GM12878 (cell line): ENCODE measurements at regions not wholly inside any gene's neighbourhood (a gene's known extent, or its start where the extent isn't known, plus 50 kb on each side); places are given as distances from the start of the nearest gene placed in this dataset.

Experiments used
- ATAC-seq: fragments of 200-7000 bp; cut with Tn5 transposase; 3 replicates; pipeline ENCODE4 v1.9.1; 2020; ENCODE audit warnings: mild to moderate bottlenecking, moderate library complexity
- BruUV-seq: library from RNA; stranded (reverse); fragments of 400-500 nt; replicated peaks from 2 replicates; lab custom pipeline; 2021; lab: Mats Ljungman, UMichigan
- CTCF ChIA-PET: fragments of 300-600 bp; sonication (Branson Sonifier 250); formaldehyde crosslinking; extraction: SDS; loops from one replicate; lab custom pipeline; 2021; ENCODE audit warnings: inconsistent platforms; lab: Yijun Ruan, JAX
- POLR2A ChIA-PET: fragments of 350-600 bp; formaldehyde crosslinking; extraction: SDS; loops from one replicate; lab custom pipeline; 2021; ENCODE audit warnings: inconsistent platforms; lab: Charles Lee
- RAD21 ChIA-PET: fragments of 300-600 bp; sonication (Branson Sonifier 250); formaldehyde crosslinking; loops from one replicate; lab custom pipeline; 2023; ENCODE audit warnings: antibody characterized with exemption; ENCODE audit not compliant: unreplicated experiment; lab: Charles Lee
- SMC1A ChIA-PET: fragments of 300-600 bp; sonication (Branson Sonifier 250); formaldehyde crosslinking; loops from one replicate; lab custom pipeline; 2023; ENCODE audit not compliant: unreplicated experiment, uncharacterized antibody; lab: Charles Lee
- DNase-seq: peaks from one replicate; pipeline ENCODE4 v3.0.0-alpha.2; 2011; ENCODE audit warnings: low read depth, low spot score
- FAIRE-seq: peaks from 3 replicates; lab custom pipeline; 2011; peaks lifted over from hg19 to GRCh38; lab: Jason Lieb, UNC
- H2AFZ ChIP-seq: 2 replicates; pipeline ENCODE4 v1.6.0; 2011; ENCODE audit warnings: low read depth, low read length, control low read depth; ENCODE audit not compliant: control insufficient read depth
- H3K27ac ChIP-seq: 2 replicates; pipeline ENCODE4 v1.5.1; 2011; ENCODE audit warnings: control low read depth; ENCODE audit not compliant: control insufficient read depth, insufficient read depth
- H3K27me3 ChIP-seq, 2 experiments: replicated peaks in 1 of 2; 2 replicates each; pipeline versions ENCODE4 v1.6.0 to v1.6.1; 2011; ENCODE audit warnings: low read length in 1 of 2; ENCODE audit not compliant: control insufficient read depth in 2 of 2, insufficient read depth in 2 of 2
- H3K36me3 ChIP-seq, 2 experiments: 2 replicates each; pipeline ENCODE4 v1.5.1; 2011; ENCODE audit warnings: low read length in 1 of 2; ENCODE audit not compliant: control insufficient read depth in 2 of 2, insufficient read depth in 2 of 2
- H3K4me1 ChIP-seq: 2 replicates; pipeline ENCODE4 v1.6.1; 2011; ENCODE audit warnings: mild to moderate bottlenecking, low read length, moderate library complexity, mixed read lengths; ENCODE audit not compliant: control insufficient read depth, insufficient read depth
- H3K4me2 ChIP-seq: 2 replicates; pipeline ENCODE4 v1.6.0; 2011; ENCODE audit warnings: control low read depth; ENCODE audit not compliant: control insufficient read depth, insufficient read depth
- H3K4me3 ChIP-seq: fragments of 200-600 bp; sonication (generic); 2 replicates; pipeline ENCODE4 v1.5.1; 2016
- H3K79me2 ChIP-seq: 2 replicates; pipeline ENCODE4 v1.6.0; 2011; ENCODE audit warnings: low read length; ENCODE audit not compliant: control insufficient read depth, insufficient read depth
- H3K9ac ChIP-seq: 2 replicates; pipeline ENCODE4 v1.8.0; 2011; ENCODE audit warnings: low read length, control low read depth, mixed read lengths; ENCODE audit not compliant: control insufficient read depth, insufficient read depth
- H3K9me3 ChIP-seq: replicated peaks from 3 replicates; pipeline ENCODE4 v1.5.1; 2011; ENCODE audit warnings: mild to moderate bottlenecking, low read length; ENCODE audit not compliant: control insufficient read depth, insufficient read depth
- H4K20me1 ChIP-seq: 2 replicates; pipeline ENCODE4 v1.6.0; 2011; ENCODE audit not compliant: control insufficient read depth, insufficient read depth
- BCL11A ChIP-seq: IDR thresholded peaks from 2 replicates; pipeline ENCODE4 v1.6.1; 2011; ENCODE audit warnings: low read depth, low read length
- BMI1 ChIP-seq: fragments of 450-650 bp; IDR thresholded peaks from 2 replicates; pipeline ENCODE4 v1.6.1; 2016; ENCODE audit warnings: mild to moderate bottlenecking, moderate library complexity, borderline replicate concordance
- E2F8 ChIP-seq: fragments of 450-650 bp; IDR thresholded peaks from 2 replicates; pipeline ENCODE4 v1.6.1; 2018; ENCODE audit warnings: mild to moderate bottlenecking, low read depth, moderate library complexity; ENCODE audit not compliant: partially characterized antibody
- ESRRA ChIP-seq: IDR thresholded peaks from 2 replicates; pipeline ENCODE4 v1.6.1; 2012; ENCODE audit warnings: mild to moderate bottlenecking, low read length, improper control_type of control experiment
- POLR2AphosphoS2 ChIP-seq: IDR thresholded peaks from 2 replicates; pipeline ENCODE4 v1.6.1; 2011; ENCODE audit warnings: low read depth, mild to moderate bottlenecking, low read length, improper control_type of control experiment, moderate library complexity
- RAD51 ChIP-seq: fragments of 450-650 bp; IDR thresholded peaks from 2 replicates; pipeline ENCODE4 v1.6.1; 2016; ENCODE audit warnings: moderate library complexity, mild to moderate bottlenecking, inconsistent platforms
- SMAD5 ChIP-seq: IDR thresholded peaks from 2 replicates; pipeline ENCODE4 v1.6.1; 2016; ENCODE audit warnings: antibody characterized with exemption, low read depth
- SMC3 ChIP-seq: IDR thresholded peaks from 2 replicates; pipeline ENCODE4 v1.6.1; 2011; ENCODE audit warnings: low read length, improper control_type of control experiment, borderline replicate concordance
- TBL1XR1 ChIP-seq: IDR thresholded peaks from 2 replicates; pipeline ENCODE4 v1.6.1; 2012; ENCODE audit warnings: low read depth, low read length, improper control_type of control experiment
- ZBTB40 ChIP-seq: fragments of 450-650 bp; IDR thresholded peaks from 2 replicates; pipeline ENCODE4 v1.6.1; 2016; ENCODE audit warnings: mild to moderate bottlenecking, moderate library complexity, borderline replicate concordance
- ZNF687 ChIP-seq: fragments of 450-650 bp; IDR thresholded peaks from 2 replicates; pipeline ENCODE4 v1.6.1; 2017; ENCODE audit warnings: mild to moderate bottlenecking, moderate library complexity
- WGBS: methylation state at CpG from one replicate; pipeline ENCODE4 v1.1.6; 2016; ENCODE audit warnings: low lambda C conversion rate; ENCODE audit not compliant: insufficient replicate concordance, insufficient coverage; ENCODE audit errors: missing lambda C conversion rate; 5-methylcytosine and 5-hydroxymethylcytosine counted together
- in situ Hi-C: fragments of 300-500 bp; cut with MboI; formaldehyde crosslinking; loops from 9 replicates; pipeline ENCODE4 v1.14.3; 2018; ENCODE audit warnings: mixed read lengths
- intact Hi-C: fragments of 100-400 bp; cut with micrococcal nuclease; formaldehyde crosslinking; loops from one replicate; pipeline ENCODE4 v1.14.2; 2022; ENCODE audit not compliant: unreplicated experiment

- Histone ChIP-seq H2AFZ (no peak overlapping the region), H3K9ac (no peak overlapping the region), H3K4me2 (no peak overlapping the region), H3K36me3 (no peaks in the 10 kb centered on the region), H3K4me1 (no peaks in the 10 kb centered on the region), H3K27ac (no peak overlapping the region), H3K9me3 (no peaks in the 10 kb centered on the region), H3K4me3 (no peak overlapping the region), H3K27me3 (no peaks in the 10 kb centered on the region), H3K79me2 (no peaks in the 10 kb centered on the region), H4K20me1 (no peaks in the 10 kb centered on the region)
- 0% methylated on average over 5 of the region's 5 CpGs for WGBS
- BruUV-seq, result no TSS peak
- ChIA-PET SMC1A (no interaction called here), CTCF (no interaction called here), RAD21 (no interaction called here), POLR2A (no interaction called here)
- ATAC-seq, result 0 out of 3 replicates have a peak, but pooled peaks have one; percentile 26
- DNase-seq, result no peak
- intact Hi-C loops, result no loop called here
- in situ Hi-C loops, result no loop called here
- no peak for FAIRE-seq
- no peak for TF ChIP-seq RAD51
- TF ChIP-seq SMC3, result no peak
- no peak for TF ChIP-seq SMAD5
- no peak for TF ChIP-seq ZBTB40
- no peak for TF ChIP-seq E2F8
- TF ChIP-seq BCL11A, result no peak
- TF ChIP-seq ESRRA, result no peak
- no peak for TF ChIP-seq POLR2AphosphoS2
- TF ChIP-seq ZNF687, result no peak
- no peak for TF ChIP-seq BMI1
- TF ChIP-seq TBL1XR1, result no peak
Measured at GRCh38 chr4:13982010-13982409, 354.5 kb upstream of the BOD1L1 start.
